ENCODE measurements at regions not wholly inside any gene's neighbourhood (a gene's known extent, or its start where the extent isn't known, plus 50 kb on each side); places are given as distances from the start of the nearest gene placed in this dataset.

- TF ChIP-seq, protein P1, sequence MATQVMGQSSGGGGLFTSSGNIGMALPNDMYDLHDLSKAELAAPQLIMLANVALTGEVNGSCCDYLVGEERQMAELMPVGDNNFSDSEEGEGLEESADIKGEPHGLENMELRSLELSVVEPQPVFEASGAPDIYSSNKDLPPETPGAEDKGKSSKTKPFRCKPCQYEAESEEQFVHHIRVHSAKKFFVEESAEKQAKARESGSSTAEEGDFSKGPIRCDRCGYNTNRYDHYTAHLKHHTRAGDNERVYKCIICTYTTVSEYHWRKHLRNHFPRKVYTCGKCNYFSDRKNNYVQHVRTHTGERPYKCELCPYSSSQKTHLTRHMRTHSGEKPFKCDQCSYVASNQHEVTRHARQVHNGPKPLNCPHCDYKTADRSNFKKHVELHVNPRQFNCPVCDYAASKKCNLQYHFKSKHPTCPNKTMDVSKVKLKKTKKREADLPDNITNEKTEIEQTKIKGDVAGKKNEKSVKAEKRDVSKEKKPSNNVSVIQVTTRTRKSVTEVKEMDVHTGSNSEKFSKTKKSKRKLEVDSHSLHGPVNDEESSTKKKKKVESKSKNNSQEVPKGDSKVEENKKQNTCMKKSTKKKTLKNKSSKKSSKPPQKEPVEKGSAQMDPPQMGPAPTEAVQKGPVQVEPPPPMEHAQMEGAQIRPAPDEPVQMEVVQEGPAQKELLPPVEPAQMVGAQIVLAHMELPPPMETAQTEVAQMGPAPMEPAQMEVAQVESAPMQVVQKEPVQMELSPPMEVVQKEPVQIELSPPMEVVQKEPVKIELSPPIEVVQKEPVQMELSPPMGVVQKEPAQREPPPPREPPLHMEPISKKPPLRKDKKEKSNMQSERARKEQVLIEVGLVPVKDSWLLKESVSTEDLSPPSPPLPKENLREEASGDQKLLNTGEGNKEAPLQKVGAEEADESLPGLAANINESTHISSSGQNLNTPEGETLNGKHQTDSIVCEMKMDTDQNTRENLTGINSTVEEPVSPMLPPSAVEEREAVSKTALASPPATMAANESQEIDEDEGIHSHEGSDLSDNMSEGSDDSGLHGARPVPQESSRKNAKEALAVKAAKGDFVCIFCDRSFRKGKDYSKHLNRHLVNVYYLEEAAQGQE (IDR thresholded peaks at IDR 0.05; ENCODE audit: borderline replicate concordance), result no peak
- TF ChIP-seq, protein P1 (CRISPR knock-in tag; IDR thresholded peaks at IDR 0.05; ENCODE audit: low read depth), result no peak
These were observed 609.6 kb downstream of the TAF11L14 start (continued) for GRCh38 chr5:18243846-18244245.

GRCh38 chr5:18244309-18244708, 610.0 kb downstream of the TAF11L14 start:
- FAIRE-seq (no peak), DNase-seq (ENCODE audit: extremely low read depth in 1 of 4, low spot score in 3 of 4) (no peak), ATAC-seq (no peak)
- no TSS peak for BruUV-seq (replicated peaks)
- no peak overlapping the region for H2AFZ ChIP-seq (ENCODE audit: low read depth, low read length)
- no peak overlapping the region for H3K4me3 ChIP-seq
- ChIA-PET CTCF (ENCODE audit: low intra/inter-chr PET ratio) (no interaction called here), POLR2A (no interaction called here)
- no peaks in the 10 kb centered on the region for H3K27me3 ChIP-seq (ENCODE audit: control insufficient read depth in 2 of 2, insufficient read depth in 2 of 2, low read length in 2 of 2)
- H3K4me1 ChIP-seq (replicated peaks in 1 of 2; ENCODE audit: control insufficient read depth in 2 of 2, insufficient read depth in 2 of 2, low read length in 2 of 2), result no peaks in the 10 kb centered on the region
- no peaks in the 10 kb centered on the region for H3K36me3 ChIP-seq (ENCODE audit: control insufficient read depth, insufficient read depth, low read length)
- H3K9me1 ChIP-seq (ENCODE audit: control insufficient read depth, insufficient read depth, low read length), result no peaks in the 10 kb centered on the region
- no peak overlapping the region for H3K4me2 ChIP-seq (ENCODE audit: insufficient read depth, low read length)
- H3K9me3 ChIP-seq (replicated peaks; ENCODE audit: control insufficient read depth, insufficient read depth, low read depth, low read length), result peaks cover 2% of the 10 kb centered on the region; the same call in 1 of the 2 replicates
- H3K27ac ChIP-seq (ENCODE audit: extremely low read depth, low read depth, low read length), result no peak overlapping the region
- TF ChIP-seq CEBPG (CRISPR knock-in tag; IDR thresholded peaks at IDR 0.05) (no peak), CEBPG (tag; conservative IDR thresholded peaks at IDR 0.05 in 1 of 2, IDR thresholded peaks at IDR 0.05 in 1 of 2) (peak in 1 of 2 experiments; percentile 85; a peak in 2 of 4 replicates), HMG20A (CRISPR knock-in tag; conservative IDR thresholded peaks at IDR 0.05) (no peak), CEBPB (tag; IDR thresholded peaks at IDR 0.05) (peak; percentile 76)
- TF ChIP-seq, protein P2, sequence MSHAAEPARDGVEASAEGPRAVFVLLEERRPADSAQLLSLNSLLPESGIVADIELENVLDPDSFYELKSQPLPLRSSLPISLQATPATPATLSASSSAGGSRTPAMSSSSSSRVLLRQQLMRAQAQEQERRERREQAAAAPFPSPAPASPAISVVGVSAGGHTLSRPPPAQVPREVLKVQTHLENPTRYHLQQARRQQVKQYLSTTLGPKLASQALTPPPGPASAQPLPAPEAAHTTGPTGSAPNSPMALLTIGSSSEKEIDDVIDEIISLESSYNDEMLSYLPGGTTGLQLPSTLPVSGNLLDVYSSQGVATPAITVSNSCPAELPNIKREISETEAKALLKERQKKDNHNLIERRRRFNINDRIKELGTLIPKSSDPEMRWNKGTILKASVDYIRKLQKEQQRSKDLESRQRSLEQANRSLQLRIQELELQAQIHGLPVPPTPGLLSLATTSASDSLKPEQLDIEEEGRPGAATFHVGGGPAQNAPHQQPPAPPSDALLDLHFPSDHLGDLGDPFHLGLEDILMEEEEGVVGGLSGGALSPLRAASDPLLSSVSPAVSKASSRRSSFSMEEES (CRISPR knock-in tag; IDR thresholded peaks at IDR 0.05), result peak; percentile 56
- intact Hi-C loops (cut with micrococcal nuclease), result no loop called here
- no peak overlapping the region for H3K9ac ChIP-seq (ENCODE audit: insufficient read depth in 1 of 2, low read depth in 2 of 2, low read length in 2 of 2)
- in situ Hi-C loops (cut with MboI), result no loop called here
- H3K79me2 ChIP-seq (ENCODE audit: control insufficient read depth, insufficient read depth, low read length), result no peaks in the 10 kb centered on the region
- no peaks in the 10 kb centered on the region for H4K20me1 ChIP-seq (replicated peaks; ENCODE audit: control insufficient read depth, insufficient read depth, low read length)
